ENCODE measurements at regions not wholly inside any gene's neighbourhood (a gene's known extent, or its start where the extent isn't known, plus 50 kb on each side); places are given as distances from the start of the nearest gene placed in this dataset.

DNA sequence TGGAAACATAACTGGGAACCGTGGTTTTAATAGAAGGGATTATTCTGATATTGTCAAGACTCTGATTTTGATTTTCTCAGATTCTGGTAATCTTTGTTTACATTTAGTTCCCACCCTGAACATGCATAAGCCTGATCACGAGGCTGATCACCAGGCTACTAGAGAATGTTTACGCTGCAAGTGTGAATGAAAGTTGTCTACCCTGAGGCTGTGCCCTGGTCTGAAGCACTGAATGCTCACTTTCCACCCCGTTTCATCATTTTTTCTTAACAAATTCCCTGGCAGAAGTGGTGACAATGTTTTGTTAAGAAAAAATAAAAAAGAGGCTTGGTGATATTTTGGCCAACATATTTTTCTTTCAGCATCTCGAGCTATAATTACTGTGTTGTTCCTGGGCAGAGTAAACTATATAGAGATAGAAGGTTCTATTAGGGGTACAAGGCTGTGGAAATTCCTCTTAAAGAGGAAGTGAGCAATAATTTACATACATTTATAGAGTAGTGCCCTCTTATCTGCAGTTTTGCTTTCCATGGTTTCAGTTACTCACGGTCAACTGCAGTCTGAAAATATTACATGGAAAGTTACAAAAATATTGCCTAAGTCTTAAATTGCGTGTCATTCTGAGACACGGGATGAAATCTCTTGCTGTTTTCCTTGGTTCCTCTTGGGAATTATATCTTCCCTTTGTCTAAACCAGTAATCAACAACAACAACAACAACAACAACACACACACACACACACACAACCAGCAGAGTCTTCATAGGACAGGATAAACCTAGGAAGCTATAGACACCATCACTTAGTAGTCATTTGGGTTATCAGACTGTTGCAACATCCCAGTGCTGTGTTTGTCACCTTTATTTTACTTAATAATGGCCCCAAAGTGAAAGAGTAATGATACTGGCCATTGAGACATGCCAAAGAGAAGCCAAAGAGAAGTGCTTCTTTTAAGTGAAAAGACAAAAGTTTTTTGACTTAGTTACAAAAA is 566.6 kb upstream of the CITED2 start:
- TF ChIP-seq, protein P1, sequence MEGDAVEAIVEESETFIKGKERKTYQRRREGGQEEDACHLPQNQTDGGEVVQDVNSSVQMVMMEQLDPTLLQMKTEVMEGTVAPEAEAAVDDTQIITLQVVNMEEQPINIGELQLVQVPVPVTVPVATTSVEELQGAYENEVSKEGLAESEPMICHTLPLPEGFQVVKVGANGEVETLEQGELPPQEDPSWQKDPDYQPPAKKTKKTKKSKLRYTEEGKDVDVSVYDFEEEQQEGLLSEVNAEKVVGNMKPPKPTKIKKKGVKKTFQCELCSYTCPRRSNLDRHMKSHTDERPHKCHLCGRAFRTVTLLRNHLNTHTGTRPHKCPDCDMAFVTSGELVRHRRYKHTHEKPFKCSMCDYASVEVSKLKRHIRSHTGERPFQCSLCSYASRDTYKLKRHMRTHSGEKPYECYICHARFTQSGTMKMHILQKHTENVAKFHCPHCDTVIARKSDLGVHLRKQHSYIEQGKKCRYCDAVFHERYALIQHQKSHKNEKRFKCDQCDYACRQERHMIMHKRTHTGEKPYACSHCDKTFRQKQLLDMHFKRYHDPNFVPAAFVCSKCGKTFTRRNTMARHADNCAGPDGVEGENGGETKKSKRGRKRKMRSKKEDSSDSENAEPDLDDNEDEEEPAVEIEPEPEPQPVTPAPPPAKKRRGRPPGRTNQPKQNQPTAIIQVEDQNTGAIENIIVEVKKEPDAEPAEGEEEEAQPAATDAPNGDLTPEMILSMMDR (IDR thresholded peaks at IDR 0.05) = no peak
- TF ChIP-seq POLR2A (IDR thresholded peaks at IDR 0.05) = no peak
